ENCODE measurements at regions not wholly inside any gene's neighbourhood (a gene's known extent, or its start where the extent isn't known, plus 50 kb on each side); places are given as distances from the start of the nearest gene placed in this dataset.

GRCh38 chr14:53218161-53218560 lies 65.0 kb upstream of the DDHD1 start:
- TF ChIP-seq CTCF (IDR thresholded peaks at IDR 0.05) (no peak), POLR2A (IDR thresholded peaks at IDR 0.05) (no peak)
